SK-N-SH (cell line): ENCODE measurements at regions not wholly inside any gene's neighbourhood (a gene's known extent, or its start where the extent isn't known, plus 50 kb on each side); places are given as distances from the start of the nearest gene placed in this dataset.

Source experiments
- CTCF ChIA-PET: fragments of 300-600, 350-600 bp; formaldehyde crosslinking; extraction: SDS; loops from one replicate; lab custom pipeline; 2021; lab: Yijun Ruan, JAX
- POLR2A ChIA-PET: fragments of 350-600 bp; sonication (Branson Sonifier 250); formaldehyde crosslinking; extraction: SDS; loops from one replicate; lab custom pipeline; 2020; ENCODE audit warnings: antibody characterized with exemption, inconsistent platforms; lab: Yijun Ruan, JAX
- DNase-seq: peaks from one replicate; pipeline ENCODE4 v3.0.0; 2012
- H2AFZ ChIP-seq: fragments of 200-600 bp; sonication (generic); 2 replicates; pipeline ENCODE4 v1.8.1; 2016; ENCODE audit warnings: antibody characterized with exemption, mild to moderate bottlenecking, low read depth
- H3F3A ChIP-seq: fragments of 200-600 bp; sonication (generic); replicated peaks from 2 replicates; pipeline ENCODE3; 2016; ENCODE audit warnings: antibody characterized with exemption, mild to moderate bottlenecking; ENCODE audit not compliant: insufficient read depth
- H3K27ac ChIP-seq, 2 experiments: fragments of 200-500 bp in 1 of 2; fragments of 200-600 bp in 1 of 2; sonication (Bioruptor generic) in 1 of 2; sonication (generic), shearing (Covaris generic) in 1 of 2; 2 replicates each; pipeline versions ENCODE4 v1.5.1 to v1.6.1; 2014 to 2016; ENCODE audit warnings: low read depth in 2 of 2, inconsistent platforms in 1 of 2, low read length in 1 of 2, mild to moderate bottlenecking in 1 of 2, mixed read lengths in 1 of 2
- H3K27me3 ChIP-seq: fragments of 200-600 bp; sonication (generic), shearing (Covaris generic); 2 replicates; pipeline ENCODE4 v1.6.1; 2016; ENCODE audit warnings: mixed run types; ENCODE audit not compliant: insufficient read depth
- H3K36me3 ChIP-seq, 2 experiments: fragments of 200-500 bp in 1 of 2; fragments of 200-600 bp in 1 of 2; sonication (Bioruptor generic) in 1 of 2; sonication (generic) in 1 of 2; replicated peaks in 1 of 2; 2 replicates each; pipeline versions ENCODE3 to v1.5.1; 2014 to 2016; ENCODE audit warnings: low read length in 1 of 2, mild to moderate bottlenecking in 1 of 2; ENCODE audit not compliant: insufficient read depth in 2 of 2, control insufficient read depth in 1 of 2
- H3K4me1 ChIP-seq, 2 experiments: fragments of 200-500 bp in 1 of 2; fragments of 200-600 bp in 1 of 2; sonication (Bioruptor generic) in 1 of 2; sonication (generic), shearing (Covaris generic) in 1 of 2; 2 replicates each; pipeline versions ENCODE4 v1.5.1 to v1.6.1; 2014 to 2016; ENCODE audit warnings: low read depth in 1 of 2, low read length in 1 of 2, mixed run types in 1 of 2; ENCODE audit not compliant: insufficient read depth in 2 of 2, control insufficient read depth in 1 of 2
- H3K4me2 ChIP-seq: fragments of 200-600 bp; sonication (generic), shearing (Covaris generic); 2 replicates; pipeline ENCODE4 v1.6.1; 2017; ENCODE audit warnings: mixed run types
- H3K4me3 ChIP-seq, 2 experiments: fragments of 200-500 bp in 1 of 2; fragments of 200-600 bp in 1 of 2; sonication (Bioruptor generic) in 1 of 2; sonication (generic), shearing (Covaris generic) in 1 of 2; 2 replicates each; pipeline versions ENCODE4 v1.5.1 to v1.8.1; 2014 to 2016; ENCODE audit warnings: low read depth in 2 of 2, inconsistent platforms in 1 of 2, low read length in 1 of 2, mild to moderate bottlenecking in 1 of 2, mixed read lengths in 1 of 2, moderate library complexity in 1 of 2
- H3K79me2 ChIP-seq: fragments of 200-600 bp; sonication (generic); 2 replicates; pipeline ENCODE4 v1.8.1; 2017; ENCODE audit warnings: mild to moderate bottlenecking; ENCODE audit not compliant: insufficient read depth
- H3K9ac ChIP-seq: fragments of 200-600 bp; sonication (generic); 2 replicates; pipeline ENCODE4 v1.6.1; 2017; ENCODE audit warnings: mixed run types
- H3K9me2 ChIP-seq: fragments of 200-600 bp; sonication (generic); 2 replicates; pipeline ENCODE4 v1.6.1; 2017; ENCODE audit warnings: mixed run types
- H3K9me3 ChIP-seq: fragments of 200-600 bp; sonication (generic); 2 replicates; pipeline ENCODE4 v1.6.1; 2017; ENCODE audit warnings: mixed run types, mild to moderate bottlenecking, moderate library complexity
- H4K20me1 ChIP-seq: fragments of 200-600 bp; sonication (generic); 2 replicates; pipeline ENCODE4 v1.6.1; 2017; ENCODE audit warnings: mild to moderate bottlenecking, mixed run types; ENCODE audit not compliant: insufficient read depth
- FOXJ3 ChIP-seq: sonication (generic); formaldehyde crosslinking; IDR thresholded peaks from 2 replicates; pipeline ENCODE4 v1.5.1; 2020; ENCODE audit warnings: mild to moderate bottlenecking, missing genetic modification reagents
- IRF3 ChIP-seq: fragments of 150-350 bp; IDR thresholded peaks from 2 replicates; pipeline ENCODE4 v1.6.1; 2016; ENCODE audit warnings: mild to moderate bottlenecking, low read depth, low read length
- MEF2A ChIP-seq: IDR thresholded peaks from 2 replicates; pipeline ENCODE4 v1.4.0; 2012; ENCODE audit warnings: low read depth, borderline replicate concordance
- REST ChIP-seq: IDR thresholded peaks from 2 replicates; pipeline ENCODE4 v1.6.1; 2012; ENCODE audit warnings: mild to moderate bottlenecking, low read depth, low read length, moderate library complexity
- WGBS: methylation state at CpG from one replicate; pipeline ENCODE4 v1.1.6; 2017; ENCODE audit warnings: low lambda C conversion rate; 5-methylcytosine and 5-hydroxymethylcytosine counted together
- TF ChIP-seq, protein P1 (sequence below): fragments of 200-600 bp; sonication (generic); IDR thresholded peaks from 2 replicates; pipeline ENCODE4 v1.6.1; 2017; ENCODE audit warnings: antibody characterized with exemption, mild to moderate bottlenecking, moderate library complexity
- TF ChIP-seq, protein P2 (sequence below): IDR thresholded peaks from 2 replicates; pipeline ENCODE4 v1.4.0; 2012; ENCODE audit warnings: low read depth

GRCh38 chr5:74538206-74538661, 102.3 kb downstream of the ENC1 start:
- H3K27me3 ChIP-seq: no peaks in the 10 kb centered on the region
- POLR2A ChIA-PET: no interaction called here
- no peaks in the 10 kb centered on the region for H3K79me2 ChIP-seq
- H3F3A ChIP-seq: peaks cover 10% of the 10 kb centered on the region
- no peak overlapping the region for H3K9ac ChIP-seq
- WGBS: 69% methylated on average over 3 of the region's 3 CpGs
- no peak overlapping the region for H3K4me3 ChIP-seq
- no peak overlapping the region for H3K27ac ChIP-seq
- H3K4me2 ChIP-seq: no peak overlapping the region
- TF ChIP-seq FOXJ3 (CRISPR knock-in tag): no peak
- TF ChIP-seq, all 33 proteins: peak for 0
- H4K20me1 ChIP-seq: no peaks in the 10 kb centered on the region
- CTCF ChIA-PET: no interaction called here
- H3K36me3 ChIP-seq: no peaks in the 10 kb centered on the region
- H3K4me1 ChIP-seq: peaks cover 7 to 26% of the 10 kb centered on the region in 2 experiments; a peak in 3 of 4 replicates
- peaks cover 7% of the 10 kb centered on the region; the same call in 1 of the 2 replicates for H3K9me3 ChIP-seq
- H2AFZ ChIP-seq: no peak overlapping the region
- H3K9me2 ChIP-seq: no peaks in the 10 kb centered on the region
- DNase-seq: no peak

DNA sequence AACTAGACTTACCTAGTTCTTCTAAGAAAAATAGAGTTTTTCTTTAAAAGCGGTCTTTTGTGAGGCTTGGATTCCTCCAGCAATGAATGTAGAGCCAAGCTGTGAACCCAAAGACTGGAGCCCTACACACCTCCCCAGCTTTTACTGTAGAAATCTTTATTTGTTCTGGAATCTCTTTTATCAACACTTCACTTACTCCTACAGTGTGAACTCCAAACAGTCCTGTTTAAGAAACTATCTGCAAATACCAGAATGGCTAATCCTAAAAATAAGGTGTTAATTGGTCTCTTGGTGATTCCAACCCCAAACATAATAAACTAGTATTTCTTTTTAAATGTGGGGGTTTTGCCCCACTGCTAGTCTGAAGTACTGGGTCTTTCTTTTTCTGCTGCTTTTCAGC, 103.9 kb downstream of the ENC1 start:
- WGBS: 100% methylated on average over 1 of the region's 1 CpG
- H3K4me1 ChIP-seq: peaks cover 3 to 11% of the 10 kb centered on the region in 2 experiments; a peak in 3 of 4 replicates
- H3K79me2 ChIP-seq: no peaks in the 10 kb centered on the region
- H4K20me1 ChIP-seq: no peaks in the 10 kb centered on the region
- no peak overlapping the region for H3K4me3 ChIP-seq
- H3K9ac ChIP-seq: no peak overlapping the region
- H3K27ac ChIP-seq: no peak overlapping the region
- no peak overlapping the region for H2AFZ ChIP-seq
- CTCF ChIA-PET: interaction anchor here (1.1 kb wide), 2 partner anchors 13 to 104 kb away, joined by 4 read pairs; partner anchors contain the start of gene ENC1
- POLR2A ChIA-PET: no interaction called here
- no peaks in the 10 kb centered on the region for H3K27me3 ChIP-seq
- no peaks in the 10 kb centered on the region for H3F3A ChIP-seq
- no peaks in the 10 kb centered on the region for H3K9me2 ChIP-seq
- DNase-seq: no peak
- H3K36me3 ChIP-seq: no peaks in the 10 kb centered on the region
- no peak overlapping the region for H3K4me2 ChIP-seq
- TF ChIP-seq, protein P1, sequence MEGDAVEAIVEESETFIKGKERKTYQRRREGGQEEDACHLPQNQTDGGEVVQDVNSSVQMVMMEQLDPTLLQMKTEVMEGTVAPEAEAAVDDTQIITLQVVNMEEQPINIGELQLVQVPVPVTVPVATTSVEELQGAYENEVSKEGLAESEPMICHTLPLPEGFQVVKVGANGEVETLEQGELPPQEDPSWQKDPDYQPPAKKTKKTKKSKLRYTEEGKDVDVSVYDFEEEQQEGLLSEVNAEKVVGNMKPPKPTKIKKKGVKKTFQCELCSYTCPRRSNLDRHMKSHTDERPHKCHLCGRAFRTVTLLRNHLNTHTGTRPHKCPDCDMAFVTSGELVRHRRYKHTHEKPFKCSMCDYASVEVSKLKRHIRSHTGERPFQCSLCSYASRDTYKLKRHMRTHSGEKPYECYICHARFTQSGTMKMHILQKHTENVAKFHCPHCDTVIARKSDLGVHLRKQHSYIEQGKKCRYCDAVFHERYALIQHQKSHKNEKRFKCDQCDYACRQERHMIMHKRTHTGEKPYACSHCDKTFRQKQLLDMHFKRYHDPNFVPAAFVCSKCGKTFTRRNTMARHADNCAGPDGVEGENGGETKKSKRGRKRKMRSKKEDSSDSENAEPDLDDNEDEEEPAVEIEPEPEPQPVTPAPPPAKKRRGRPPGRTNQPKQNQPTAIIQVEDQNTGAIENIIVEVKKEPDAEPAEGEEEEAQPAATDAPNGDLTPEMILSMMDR: no peak
- no peak for TF ChIP-seq IRF3
- peaks cover 7% of the 10 kb centered on the region; the same call in 1 of the 2 replicates for H3K9me3 ChIP-seq

DNA sequence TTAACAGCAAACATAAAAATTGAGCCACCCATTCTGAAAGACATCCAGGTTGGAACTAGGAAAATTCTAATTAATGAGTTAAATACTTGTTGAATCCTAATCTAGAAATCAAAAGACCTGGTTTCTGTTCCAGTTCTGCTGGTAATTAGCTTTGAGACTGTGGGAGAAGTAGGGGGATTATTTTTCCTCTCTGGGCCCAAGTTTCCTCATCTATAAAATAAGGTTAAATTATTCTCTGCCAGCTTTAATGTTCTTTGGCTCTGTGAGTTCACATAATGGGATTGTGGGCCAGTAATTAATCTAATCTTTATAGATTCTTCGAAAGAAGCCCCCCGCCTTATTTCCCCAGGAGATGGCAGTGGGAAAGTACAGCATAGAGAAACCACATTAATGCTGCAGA, 104.6 kb downstream of the ENC1 start:
- Histone ChIP-seq H3K9me2 (no peaks in the 10 kb centered on the region), H3K9me3 (peaks cover 7% of the 10 kb centered on the region; the same call in 1 of the 2 replicates), H4K20me1 (no peaks in the 10 kb centered on the region), H3K79me2 (no peaks in the 10 kb centered on the region), H3K4me1 (peaks cover 3 to 5% of the 10 kb centered on the region in 2 experiments; a peak in 3 of 4 replicates), H3K27me3 (no peaks in the 10 kb centered on the region), H3K4me2 (no peak overlapping the region), H3K27ac (no peak overlapping the region), H3K9ac (no peak overlapping the region), H3K4me3 (no peak overlapping the region), H3K36me3 (no peaks in the 10 kb centered on the region), H3F3A (no peaks in the 10 kb centered on the region), H2AFZ (no peak overlapping the region)
- POLR2A ChIA-PET: no interaction called here
- TF ChIP-seq MEF2A: no peak
- TF ChIP-seq, protein P2, sequence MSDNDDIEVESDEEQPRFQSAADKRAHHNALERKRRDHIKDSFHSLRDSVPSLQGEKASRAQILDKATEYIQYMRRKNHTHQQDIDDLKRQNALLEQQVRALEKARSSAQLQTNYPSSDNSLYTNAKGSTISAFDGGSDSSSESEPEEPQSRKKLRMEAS: no peak
- TF ChIP-seq REST: no peak
- no peak for DNase-seq
- CTCF ChIA-PET: interaction anchor here (1.1 kb wide), 2 partner anchors 12 to 105 kb away, joined by 4 read pairs; partner anchors contain the start of gene ENC1
- WGBS: 87% methylated on average over 2 of the region's 2 CpGs
